Panc1 (cell line): ENCODE measurements at regions not wholly inside any gene's neighbourhood (a gene's known extent, or its start where the extent isn't known, plus 50 kb on each side); places are given as distances from the start of the nearest gene placed in this dataset.

Experiments used
- ATAC-seq: fragments of 200-7000 bp; cut with Tn5 transposase; 2 replicates; pipeline ENCODE4 v1.9.1; 2020; ENCODE audit warnings: mild to moderate bottlenecking, moderate library complexity
- BruUV-seq: library from RNA; stranded (reverse); fragments of 400-500 nt; replicated peaks from 2 replicates; lab custom pipeline; 2021; lab: Mats Ljungman, UMichigan
- CTCF ChIA-PET: fragments of 300-600 bp; sonication (Branson Sonifier 250); formaldehyde crosslinking; loops from one replicate; lab custom pipeline; 2022; ENCODE audit warnings: antibody characterized with exemption; lab: Charles Lee
- POLR2A ChIA-PET: fragments of 300-600 bp; sonication (Branson Sonifier 250); formaldehyde crosslinking; loops from one replicate; lab custom pipeline; 2022; ENCODE audit warnings: antibody characterized with exemption; lab: Charles Lee
- DNase-seq: peaks from one replicate; pipeline ENCODE4 v3.0.0-alpha.2; 2010; ENCODE audit warnings: low read depth, low spot score
- H3K27ac ChIP-seq: 2 replicates; pipeline ENCODE4 v1.5.1; 2011; ENCODE audit warnings: mild to moderate bottlenecking, low read length, inconsistent platforms
- H3K27me3 ChIP-seq: fragments of 200-500 bp; sonication (Bioruptor generic); 2 replicates; pipeline ENCODE4 v1.6.0; 2014; ENCODE audit warnings: low read length, inconsistent platforms; ENCODE audit not compliant: control insufficient read depth, insufficient read depth
- H3K36me3 ChIP-seq: fragments of 200-500 bp; sonication (Bioruptor generic); 2 replicates; pipeline ENCODE4 v1.5.1; 2014; ENCODE audit warnings: inconsistent platforms, mild to moderate bottlenecking, low read length, moderate library complexity; ENCODE audit not compliant: control insufficient read depth, insufficient read depth
- H3K4me1 ChIP-seq: 2 replicates; pipeline ENCODE4 v1.5.1; 2011; ENCODE audit warnings: inconsistent platforms, mild to moderate bottlenecking, low read length, moderate library complexity; ENCODE audit not compliant: control insufficient read depth, insufficient read depth
- H3K4me3 ChIP-seq, 2 experiments: 2 replicates each; pipeline ENCODE4 v1.5.1; 2011 to 2012; ENCODE audit warnings: low read depth in 2 of 2, low read length in 2 of 2, mild to moderate bottlenecking in 2 of 2, inconsistent platforms in 1 of 2, moderate library complexity in 1 of 2
- H3K9me3 ChIP-seq: fragments of 200-500 bp; sonication (Bioruptor generic); 2 replicates; pipeline ENCODE4 v1.5.1; 2014; ENCODE audit warnings: low read depth, mild to moderate bottlenecking, inconsistent platforms, low read length, moderate library complexity; ENCODE audit not compliant: control insufficient read depth, insufficient read depth
- POLR2AphosphoS5 ChIP-seq: IDR thresholded peaks from 2 replicates; pipeline ENCODE4 v1.6.1; 2012; ENCODE audit warnings: mild to moderate bottlenecking, low read depth, low read length, moderate library complexity
- SIN3A ChIP-seq: IDR thresholded peaks from 2 replicates; pipeline ENCODE4 v1.6.1; 2012; ENCODE audit warnings: low read depth, mild to moderate bottlenecking, low read length, moderate library complexity, borderline replicate concordance; ENCODE audit not compliant: insufficient read depth
- TCF7L2 ChIP-seq: IDR thresholded peaks from 2 replicates; pipeline ENCODE4 v1.6.1; 2011; ENCODE audit warnings: mild to moderate bottlenecking, low read depth, low read length, inconsistent platforms
- in situ Hi-C: cut with HindIII; loops from 2 replicates; pipeline ENCODE4 v1.10.0; 2016; ENCODE audit warnings: low sequenced_read_pairs, low pct_unique_long_range_greater_than_20kb
- intact Hi-C: fragments of 100-400 bp; cut with micrococcal nuclease; formaldehyde crosslinking; loops from one replicate; pipeline ENCODE4 v1.10.0; 2022; ENCODE audit not compliant: unreplicated experiment
- TF ChIP-seq, protein P1 (sequence below): fragments of 450-650 bp; IDR thresholded peaks from 2 replicates; pipeline ENCODE4 v1.5.1; 2017; ENCODE audit warnings: mild to moderate bottlenecking
- TF ChIP-seq, protein P2 (sequence below), 2 experiments: IDR thresholded peaks; 2 replicates each; pipeline ENCODE4 v1.6.1; 2011 to 2012; ENCODE audit warnings: low read depth in 2 of 2, control low read depth in 1 of 2, low read length in 1 of 2, mild to moderate bottlenecking in 1 of 2, moderate library complexity in 1 of 2; ENCODE audit not compliant: insufficient read depth in 1 of 2

- ChIA-PET CTCF (no interaction called here), POLR2A (no interaction called here)
- no peaks in the 10 kb centered on the region for H3K27me3 ChIP-seq
- no peak for ATAC-seq
- H3K4me3 ChIP-seq: no peak overlapping the region
- TF ChIP-seq, protein P1, sequence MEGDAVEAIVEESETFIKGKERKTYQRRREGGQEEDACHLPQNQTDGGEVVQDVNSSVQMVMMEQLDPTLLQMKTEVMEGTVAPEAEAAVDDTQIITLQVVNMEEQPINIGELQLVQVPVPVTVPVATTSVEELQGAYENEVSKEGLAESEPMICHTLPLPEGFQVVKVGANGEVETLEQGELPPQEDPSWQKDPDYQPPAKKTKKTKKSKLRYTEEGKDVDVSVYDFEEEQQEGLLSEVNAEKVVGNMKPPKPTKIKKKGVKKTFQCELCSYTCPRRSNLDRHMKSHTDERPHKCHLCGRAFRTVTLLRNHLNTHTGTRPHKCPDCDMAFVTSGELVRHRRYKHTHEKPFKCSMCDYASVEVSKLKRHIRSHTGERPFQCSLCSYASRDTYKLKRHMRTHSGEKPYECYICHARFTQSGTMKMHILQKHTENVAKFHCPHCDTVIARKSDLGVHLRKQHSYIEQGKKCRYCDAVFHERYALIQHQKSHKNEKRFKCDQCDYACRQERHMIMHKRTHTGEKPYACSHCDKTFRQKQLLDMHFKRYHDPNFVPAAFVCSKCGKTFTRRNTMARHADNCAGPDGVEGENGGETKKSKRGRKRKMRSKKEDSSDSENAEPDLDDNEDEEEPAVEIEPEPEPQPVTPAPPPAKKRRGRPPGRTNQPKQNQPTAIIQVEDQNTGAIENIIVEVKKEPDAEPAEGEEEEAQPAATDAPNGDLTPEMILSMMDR: no peak
- no peaks in the 10 kb centered on the region for H3K36me3 ChIP-seq
- no peak overlapping the region for H3K27ac ChIP-seq
- DNase-seq: no peak
- intact Hi-C loops: no loop called here
- H3K9me3 ChIP-seq: no peaks in the 10 kb centered on the region
- in situ Hi-C loops: no loop called here
- BruUV-seq: no TSS peak
- no peaks in the 10 kb centered on the region for H3K4me1 ChIP-seq
Measured at GRCh38 chrX:43096830-43097229, 318.9 kb upstream of the PPP1R2C start.

DNA sequence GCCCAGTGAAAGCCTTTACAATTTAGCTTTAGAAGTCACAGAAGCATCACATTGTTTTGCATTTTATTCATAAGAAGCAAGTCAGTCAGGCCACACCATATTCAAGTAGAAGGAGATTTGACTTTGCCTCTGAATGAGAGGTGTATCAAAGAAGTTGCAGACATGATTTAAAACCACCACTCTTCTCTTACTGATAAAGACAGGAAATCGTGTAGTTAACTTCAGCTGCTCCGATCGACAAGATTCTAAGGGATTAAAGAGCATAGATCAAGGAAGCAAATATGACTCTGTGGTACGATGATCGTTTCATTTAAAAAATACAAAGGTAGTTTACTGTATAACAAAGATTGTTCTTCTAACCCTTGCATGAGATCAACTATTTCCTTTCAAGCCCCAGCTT, 328.0 kb upstream of the PPP1R2C start:
- ChIA-PET CTCF (no interaction called here), POLR2A (no interaction called here)
- intact Hi-C loops (no loop called here), in situ Hi-C loops (no loop called here)
- no peak for DNase-seq
- no peak for TF ChIP-seq POLR2AphosphoS5
- TF ChIP-seq, protein P2, sequence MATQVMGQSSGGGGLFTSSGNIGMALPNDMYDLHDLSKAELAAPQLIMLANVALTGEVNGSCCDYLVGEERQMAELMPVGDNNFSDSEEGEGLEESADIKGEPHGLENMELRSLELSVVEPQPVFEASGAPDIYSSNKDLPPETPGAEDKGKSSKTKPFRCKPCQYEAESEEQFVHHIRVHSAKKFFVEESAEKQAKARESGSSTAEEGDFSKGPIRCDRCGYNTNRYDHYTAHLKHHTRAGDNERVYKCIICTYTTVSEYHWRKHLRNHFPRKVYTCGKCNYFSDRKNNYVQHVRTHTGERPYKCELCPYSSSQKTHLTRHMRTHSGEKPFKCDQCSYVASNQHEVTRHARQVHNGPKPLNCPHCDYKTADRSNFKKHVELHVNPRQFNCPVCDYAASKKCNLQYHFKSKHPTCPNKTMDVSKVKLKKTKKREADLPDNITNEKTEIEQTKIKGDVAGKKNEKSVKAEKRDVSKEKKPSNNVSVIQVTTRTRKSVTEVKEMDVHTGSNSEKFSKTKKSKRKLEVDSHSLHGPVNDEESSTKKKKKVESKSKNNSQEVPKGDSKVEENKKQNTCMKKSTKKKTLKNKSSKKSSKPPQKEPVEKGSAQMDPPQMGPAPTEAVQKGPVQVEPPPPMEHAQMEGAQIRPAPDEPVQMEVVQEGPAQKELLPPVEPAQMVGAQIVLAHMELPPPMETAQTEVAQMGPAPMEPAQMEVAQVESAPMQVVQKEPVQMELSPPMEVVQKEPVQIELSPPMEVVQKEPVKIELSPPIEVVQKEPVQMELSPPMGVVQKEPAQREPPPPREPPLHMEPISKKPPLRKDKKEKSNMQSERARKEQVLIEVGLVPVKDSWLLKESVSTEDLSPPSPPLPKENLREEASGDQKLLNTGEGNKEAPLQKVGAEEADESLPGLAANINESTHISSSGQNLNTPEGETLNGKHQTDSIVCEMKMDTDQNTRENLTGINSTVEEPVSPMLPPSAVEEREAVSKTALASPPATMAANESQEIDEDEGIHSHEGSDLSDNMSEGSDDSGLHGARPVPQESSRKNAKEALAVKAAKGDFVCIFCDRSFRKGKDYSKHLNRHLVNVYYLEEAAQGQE (IDR thresholded peaks at IDR 0.05; ENCODE audit: insufficient read depth in 1 of 2, low read depth in 2 of 2, low read length in 1 of 2): no peak
- TF ChIP-seq TCF7L2: no peak
- no TSS peak for BruUV-seq
- no peaks in the 10 kb centered on the region for H3K4me1 ChIP-seq
- H3K36me3 ChIP-seq: no peaks in the 10 kb centered on the region
- H3K27ac ChIP-seq: no peak overlapping the region
- no peaks in the 10 kb centered on the region for H3K9me3 ChIP-seq
- ATAC-seq: no peak
- no peak overlapping the region for H3K4me3 ChIP-seq
- H3K27me3 ChIP-seq: no peaks in the 10 kb centered on the region

- TF ChIP-seq SIN3A (no peak), POLR2AphosphoS5 (no peak), TCF7L2 (no peak)
- TF ChIP-seq, protein P2 (IDR thresholded peaks at IDR 0.05; ENCODE audit: insufficient read depth in 1 of 2, low read depth in 2 of 2, low read length in 1 of 2): no peak
- TF ChIP-seq, protein P1: no peak
- H3K4me1 ChIP-seq: no peaks in the 10 kb centered on the region
- H3K36me3 ChIP-seq: no peaks in the 10 kb centered on the region
- ChIA-PET POLR2A (no interaction called here), CTCF (no interaction called here)
- ATAC-seq (no peak), DNase-seq (no peak)
- no peak overlapping the region for H3K27ac ChIP-seq
- H3K9me3 ChIP-seq: no peaks in the 10 kb centered on the region
- H3K4me3 ChIP-seq: no peak overlapping the region
- no TSS peak for BruUV-seq
- no peaks in the 10 kb centered on the region for H3K27me3 ChIP-seq
- in situ Hi-C loops (no loop called here), intact Hi-C loops (no loop called here)
Measured at GRCh38 chrX:43108828-43109227, 330.9 kb upstream of the PPP1R2C start.
